ENCODE measurements at regions not wholly inside any gene's neighbourhood (a gene's known extent, or its start where the extent isn't known, plus 50 kb on each side); places are given as distances from the start of the nearest gene placed in this dataset.

GRCh38 chr5:45094876-45095440 is 286.2 kb downstream of the MRPS30 start:
- H3K36me3 ChIP-seq: no peaks in the 10 kb centered on the region
- DNase-seq: no peak
- no peak overlapping the region for H3K4me3 ChIP-seq
- H3K4me1 ChIP-seq: no peaks in the 10 kb centered on the region
- intact Hi-C loops (cut with DNase I): no loop called here
- TF ChIP-seq, protein P1, sequence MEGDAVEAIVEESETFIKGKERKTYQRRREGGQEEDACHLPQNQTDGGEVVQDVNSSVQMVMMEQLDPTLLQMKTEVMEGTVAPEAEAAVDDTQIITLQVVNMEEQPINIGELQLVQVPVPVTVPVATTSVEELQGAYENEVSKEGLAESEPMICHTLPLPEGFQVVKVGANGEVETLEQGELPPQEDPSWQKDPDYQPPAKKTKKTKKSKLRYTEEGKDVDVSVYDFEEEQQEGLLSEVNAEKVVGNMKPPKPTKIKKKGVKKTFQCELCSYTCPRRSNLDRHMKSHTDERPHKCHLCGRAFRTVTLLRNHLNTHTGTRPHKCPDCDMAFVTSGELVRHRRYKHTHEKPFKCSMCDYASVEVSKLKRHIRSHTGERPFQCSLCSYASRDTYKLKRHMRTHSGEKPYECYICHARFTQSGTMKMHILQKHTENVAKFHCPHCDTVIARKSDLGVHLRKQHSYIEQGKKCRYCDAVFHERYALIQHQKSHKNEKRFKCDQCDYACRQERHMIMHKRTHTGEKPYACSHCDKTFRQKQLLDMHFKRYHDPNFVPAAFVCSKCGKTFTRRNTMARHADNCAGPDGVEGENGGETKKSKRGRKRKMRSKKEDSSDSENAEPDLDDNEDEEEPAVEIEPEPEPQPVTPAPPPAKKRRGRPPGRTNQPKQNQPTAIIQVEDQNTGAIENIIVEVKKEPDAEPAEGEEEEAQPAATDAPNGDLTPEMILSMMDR (IDR thresholded peaks at IDR 0.05): no peak
- 36 to 39% methylated on average over 4 of the region's 4 CpGs for WGBS, 2 donors
- H3K9me3 ChIP-seq: no peaks in the 10 kb centered on the region
- no peak overlapping the region for H3K27ac ChIP-seq
- no peaks in the 10 kb centered on the region for H3K27me3 ChIP-seq
- ATAC-seq: no peak

DNA sequence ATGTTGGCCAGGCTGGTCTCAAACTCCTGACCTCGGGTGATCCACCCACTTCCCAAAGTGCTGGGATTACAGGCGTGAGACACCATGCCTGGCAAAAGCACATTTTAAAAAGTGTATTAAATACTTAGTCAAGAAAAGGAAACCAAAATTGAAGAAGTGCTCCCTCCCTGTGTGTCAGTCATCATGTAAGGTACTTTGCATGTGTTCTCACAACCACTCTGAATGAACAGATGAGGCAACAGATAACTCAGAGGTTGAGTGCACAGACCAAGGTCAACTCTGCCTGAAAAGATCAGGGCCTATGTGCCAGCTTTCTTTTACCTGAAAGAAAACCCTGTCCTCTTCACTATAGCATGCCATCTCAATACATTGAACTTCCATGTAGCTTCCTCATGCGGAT is 289.7 kb downstream of the MRPS30 start:
- 90 to 92% methylated on average over 3 of the region's 3 CpGs for WGBS, 2 donors
- no peaks in the 10 kb centered on the region for H3K27me3 ChIP-seq
- no peak for ATAC-seq
- no peaks in the 10 kb centered on the region for H3K36me3 ChIP-seq
- TF ChIP-seq, protein P1 (IDR thresholded peaks at IDR 0.05): no peak
- H3K27ac ChIP-seq: no peak overlapping the region
- intact Hi-C loops (cut with DNase I): no loop called here
- H3K4me1 ChIP-seq: no peaks in the 10 kb centered on the region
- H3K9me3 ChIP-seq: no peaks in the 10 kb centered on the region
- no peak for DNase-seq
- no peak overlapping the region for H3K4me3 ChIP-seq

GRCh38 chr5:45101146-45101545 is 292.4 kb downstream of the MRPS30 start:
- no peaks in the 10 kb centered on the region for H3K27me3 ChIP-seq
- H3K36me3 ChIP-seq: no peaks in the 10 kb centered on the region
- TF ChIP-seq, protein P1 (IDR thresholded peaks at IDR 0.05): no peak
- intact Hi-C loops (cut with DNase I): loop anchor here in 1 of 10 donors (10.0 kb wide), 1 partner anchor 144 kb away; no protein-coding TSS in a partner anchor
- no peak overlapping the region for H3K27ac ChIP-seq
- H3K9me3 ChIP-seq: no peaks in the 10 kb centered on the region
- no peaks in the 10 kb centered on the region for H3K4me1 ChIP-seq
- 93 to 94% methylated on average over 4 of the region's 4 CpGs for WGBS, 2 donors
- no peak overlapping the region for H3K4me3 ChIP-seq
- DNase-seq (no peak), ATAC-seq (no peak)

DNA sequence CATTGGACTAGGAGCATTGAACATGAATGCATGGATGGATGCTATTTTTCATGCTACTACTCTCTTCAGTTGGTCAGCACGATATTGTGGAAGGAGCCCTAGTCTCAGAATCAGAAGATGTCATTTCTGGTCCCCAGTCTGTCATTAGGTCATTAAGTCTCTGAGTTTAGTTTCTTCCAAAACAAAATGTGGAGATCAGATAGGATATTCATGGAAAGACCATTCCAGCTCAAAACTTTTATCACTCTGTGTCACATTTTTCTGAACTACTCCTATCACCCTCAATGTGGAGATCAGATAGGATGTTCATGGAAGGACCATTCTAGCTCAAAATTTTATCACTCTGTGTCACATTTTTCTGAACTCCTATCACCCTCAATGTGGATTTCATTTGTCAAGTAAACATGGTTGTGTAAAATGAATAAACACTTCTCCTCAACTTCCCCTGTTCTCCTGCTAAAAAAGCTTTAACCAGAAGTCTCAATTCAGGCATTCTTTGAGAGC is 296.8 kb downstream of the MRPS30 start:
- TF ChIP-seq, protein P1 (IDR thresholded peaks at IDR 0.05): no peak
- Histone ChIP-seq H3K9me3 (peaks cover 0 to 6% (median 0%) of the 10 kb centered on the region in 11 donors), H3K4me1 (no peaks in the 10 kb centered on the region), H3K27ac (no peak overlapping the region), H3K27me3 (no peaks in the 10 kb centered on the region), H3K4me3 (no peak overlapping the region), H3K36me3 (no peaks in the 10 kb centered on the region)
- 69 to 86% methylated on average over 1 of the region's 1 CpG for WGBS, 2 donors
- intact Hi-C loops (cut with DNase I): loop anchor here in 1 of 10 donors (10.0 kb wide), 1 partner anchor 139 kb away; no protein-coding TSS in a partner anchor
- DNase-seq (no peak), ATAC-seq (no peak)

Measured in heart right ventricle (tissue), 16 donors.